ENCODE measurements at regions not wholly inside any gene's neighbourhood (a gene's known extent, or its start where the extent isn't known, plus 50 kb on each side); places are given as distances from the start of the nearest gene placed in this dataset.

DNA sequence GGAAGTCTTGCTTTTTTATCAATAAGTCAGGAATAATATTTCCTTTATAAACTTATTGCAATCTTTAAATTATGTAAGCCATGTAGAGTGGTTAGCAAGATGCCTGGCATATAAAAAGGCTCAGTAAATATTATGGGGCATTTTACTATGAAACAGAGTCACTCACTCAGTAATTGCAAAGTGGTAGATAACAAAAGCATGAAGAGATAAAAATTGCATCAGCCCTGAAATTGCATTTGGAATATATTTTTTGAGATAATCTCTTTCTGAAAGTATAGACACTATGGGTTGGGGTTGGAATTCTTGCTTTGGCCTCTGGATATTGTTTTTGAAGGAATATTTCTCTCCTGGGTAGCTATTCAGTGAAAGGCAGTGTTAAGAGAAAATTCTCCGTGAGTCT, 188.6 kb downstream of the JRKL start:
- TF ChIP-seq POLR2A (IDR thresholded peaks at IDR 0.05; ENCODE audit: low read depth, low read length) (no peak), FOS (IDR thresholded peaks at IDR 0.05; ENCODE audit: low read depth, low read length) (no peak), SMC3 (IDR thresholded peaks at IDR 0.05; ENCODE audit: low read depth, low read length) (no peak), MAFK (IDR thresholded peaks at IDR 0.05; ENCODE audit: low read depth, low read length) (no peak), CHD1 (IDR thresholded peaks at IDR 0.05; ENCODE audit: low read depth, low read length) (no peak), CEBPB (IDR thresholded peaks at IDR 0.05; ENCODE audit: low read depth, low read length) (no peak), RCOR1 (IDR thresholded peaks at IDR 0.05; ENCODE audit: insufficient replicate concordance, low read length) (no peak)
- TF ChIP-seq, protein P1, sequence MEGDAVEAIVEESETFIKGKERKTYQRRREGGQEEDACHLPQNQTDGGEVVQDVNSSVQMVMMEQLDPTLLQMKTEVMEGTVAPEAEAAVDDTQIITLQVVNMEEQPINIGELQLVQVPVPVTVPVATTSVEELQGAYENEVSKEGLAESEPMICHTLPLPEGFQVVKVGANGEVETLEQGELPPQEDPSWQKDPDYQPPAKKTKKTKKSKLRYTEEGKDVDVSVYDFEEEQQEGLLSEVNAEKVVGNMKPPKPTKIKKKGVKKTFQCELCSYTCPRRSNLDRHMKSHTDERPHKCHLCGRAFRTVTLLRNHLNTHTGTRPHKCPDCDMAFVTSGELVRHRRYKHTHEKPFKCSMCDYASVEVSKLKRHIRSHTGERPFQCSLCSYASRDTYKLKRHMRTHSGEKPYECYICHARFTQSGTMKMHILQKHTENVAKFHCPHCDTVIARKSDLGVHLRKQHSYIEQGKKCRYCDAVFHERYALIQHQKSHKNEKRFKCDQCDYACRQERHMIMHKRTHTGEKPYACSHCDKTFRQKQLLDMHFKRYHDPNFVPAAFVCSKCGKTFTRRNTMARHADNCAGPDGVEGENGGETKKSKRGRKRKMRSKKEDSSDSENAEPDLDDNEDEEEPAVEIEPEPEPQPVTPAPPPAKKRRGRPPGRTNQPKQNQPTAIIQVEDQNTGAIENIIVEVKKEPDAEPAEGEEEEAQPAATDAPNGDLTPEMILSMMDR (conservative IDR thresholded peaks at IDR 0.05; ENCODE audit: low read depth, low read length): no peak
- TF ChIP-seq, protein P2, sequence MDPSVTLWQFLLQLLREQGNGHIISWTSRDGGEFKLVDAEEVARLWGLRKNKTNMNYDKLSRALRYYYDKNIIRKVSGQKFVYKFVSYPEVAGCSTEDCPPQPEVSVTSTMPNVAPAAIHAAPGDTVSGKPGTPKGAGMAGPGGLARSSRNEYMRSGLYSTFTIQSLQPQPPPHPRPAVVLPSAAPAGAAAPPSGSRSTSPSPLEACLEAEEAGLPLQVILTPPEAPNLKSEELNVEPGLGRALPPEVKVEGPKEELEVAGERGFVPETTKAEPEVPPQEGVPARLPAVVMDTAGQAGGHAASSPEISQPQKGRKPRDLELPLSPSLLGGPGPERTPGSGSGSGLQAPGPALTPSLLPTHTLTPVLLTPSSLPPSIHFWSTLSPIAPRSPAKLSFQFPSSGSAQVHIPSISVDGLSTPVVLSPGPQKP (IDR thresholded peaks at IDR 0.05; ENCODE audit: borderline replicate concordance, low read depth, low read length): no peak
- TF ChIP-seq, protein P3, sequence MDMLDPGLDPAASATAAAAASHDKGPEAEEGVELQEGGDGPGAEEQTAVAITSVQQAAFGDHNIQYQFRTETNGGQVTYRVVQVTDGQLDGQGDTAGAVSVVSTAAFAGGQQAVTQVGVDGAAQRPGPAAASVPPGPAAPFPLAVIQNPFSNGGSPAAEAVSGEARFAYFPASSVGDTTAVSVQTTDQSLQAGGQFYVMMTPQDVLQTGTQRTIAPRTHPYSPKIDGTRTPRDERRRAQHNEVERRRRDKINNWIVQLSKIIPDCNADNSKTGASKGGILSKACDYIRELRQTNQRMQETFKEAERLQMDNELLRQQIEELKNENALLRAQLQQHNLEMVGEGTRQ (IDR thresholded peaks at IDR 0.05; ENCODE audit: low read depth, low read length): no peak

All from IMR-90 (cell line).